Ammon's horn (tissue), 1 donor: ENCODE measurements at regions not wholly inside any gene's neighbourhood (a gene's known extent, or its start where the extent isn't known, plus 50 kb on each side); places are given as distances from the start of the nearest gene placed in this dataset.
A peak's percentile ranks its signal among the peaks of the same experiment; 100 is the strongest.
"Not testable (repeated sequence)": the region's sequence is repeated elsewhere in the genome, so short reads cannot be mapped to it uniquely, and the experiment has no call there.

Experiments
- DNase-seq: peaks from one replicate; pipeline ENCODE4 v3.0.0-alpha.2; 2016; ENCODE audit warnings: low spot score

DNA sequence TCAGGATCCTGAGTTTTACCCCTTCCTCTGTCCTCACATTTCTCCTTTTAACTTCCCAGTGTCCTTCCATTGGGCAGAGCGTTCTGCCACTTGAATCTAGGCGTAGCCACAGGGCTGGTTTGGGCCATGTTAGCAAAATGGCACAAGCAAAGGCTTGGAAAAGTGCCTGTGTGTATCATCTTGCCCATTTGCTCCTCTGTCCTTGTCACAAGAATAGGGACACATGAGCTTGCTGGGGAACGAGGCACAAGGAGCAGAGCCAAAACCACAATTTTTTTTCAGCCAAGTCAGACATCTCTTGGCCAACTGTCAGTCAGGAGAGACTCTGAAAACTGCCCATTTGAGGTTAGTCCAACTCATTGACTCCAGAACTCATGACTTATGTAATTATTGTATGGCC is 285.2 kb downstream of the ZNF248 start:
- DNase-seq, result no peak

DNA sequence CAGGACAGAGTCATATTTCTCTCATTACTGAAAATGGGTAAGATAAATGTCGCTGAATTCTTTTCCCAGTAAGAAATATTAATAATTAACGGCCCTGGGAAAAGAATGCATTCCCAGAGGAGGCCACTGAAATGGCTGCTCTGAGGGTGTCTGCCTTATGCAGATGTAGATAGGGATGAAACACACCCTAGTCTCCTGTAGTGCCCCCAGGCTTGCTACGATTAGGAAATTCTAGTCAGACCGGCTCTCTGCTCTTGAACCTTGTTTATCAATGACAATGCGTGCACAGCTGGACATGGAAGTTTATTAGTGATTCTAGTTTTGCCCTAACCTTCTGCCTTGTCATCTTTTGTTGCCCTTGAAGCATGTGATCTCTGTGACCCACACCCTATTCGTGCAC is 291.1 kb downstream of the ZNF248 start:
- DNase-seq, result no peak

GRCh38 chr10:37563715-37564108 is 293.7 kb downstream of the ZNF248 start:
- DNase-seq, result no peak

GRCh38 chr10:37563107-37563714 is 294.2 kb downstream of the ZNF248 start:
- no peak for DNase-seq

DNA sequence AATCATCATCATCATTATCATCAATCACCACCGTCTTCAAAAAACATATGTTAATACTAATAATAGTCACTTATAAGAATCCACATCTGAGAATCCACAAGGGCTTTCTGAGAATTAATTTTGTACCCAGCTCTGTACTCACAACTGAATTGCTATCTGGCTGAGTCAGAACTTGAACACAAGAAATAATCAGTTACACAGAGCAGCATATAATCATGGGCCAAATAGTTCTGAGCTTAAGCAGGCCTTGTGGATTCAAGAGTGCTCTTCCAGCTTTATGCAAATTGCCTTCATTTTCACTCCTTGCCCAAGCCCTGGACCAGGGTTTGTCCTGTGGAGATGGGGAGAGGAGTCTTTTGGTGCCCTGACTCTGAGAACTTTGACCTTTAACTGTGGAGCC is 304.5 kb downstream of the ZNF248 start:
- no peak for DNase-seq

- no peak for DNase-seq
These were observed 308.4 kb downstream of the ZNF248 start for GRCh38 chr10:37549054-37549453.

- no peak for DNase-seq
These were observed 321.8 kb downstream of the ZNF248 start for GRCh38 chr10:37535459-37536246.

- DNase-seq, result no peak
These were observed 323.2 kb downstream of the ZNF248 start for GRCh38 chr10:37534166-37534565.

- DNase-seq, result not testable (repeated sequence)
These were observed 332.0 kb downstream of the ZNF248 start for GRCh38 chr10:37525410-37525809.

DNA sequence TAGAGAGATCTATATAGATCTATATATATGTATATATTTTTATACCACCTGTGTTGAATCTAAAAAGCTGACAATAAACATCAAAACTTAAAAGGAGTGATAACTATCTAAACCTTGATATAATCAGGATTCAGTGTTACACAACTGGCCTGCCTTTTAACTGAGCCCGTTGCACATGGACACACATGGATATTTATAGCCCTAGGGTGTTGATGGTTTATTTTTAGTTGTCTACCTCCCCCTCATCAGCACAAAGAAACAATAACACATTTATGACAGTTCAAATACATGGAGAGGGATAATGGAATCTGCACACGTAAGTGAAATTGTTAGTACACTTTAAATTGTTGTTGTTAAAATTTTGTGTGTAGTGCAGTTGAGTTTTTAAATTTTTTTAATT is 336.9 kb downstream of the ZNF248 start:
- DNase-seq, result no peak

DNA sequence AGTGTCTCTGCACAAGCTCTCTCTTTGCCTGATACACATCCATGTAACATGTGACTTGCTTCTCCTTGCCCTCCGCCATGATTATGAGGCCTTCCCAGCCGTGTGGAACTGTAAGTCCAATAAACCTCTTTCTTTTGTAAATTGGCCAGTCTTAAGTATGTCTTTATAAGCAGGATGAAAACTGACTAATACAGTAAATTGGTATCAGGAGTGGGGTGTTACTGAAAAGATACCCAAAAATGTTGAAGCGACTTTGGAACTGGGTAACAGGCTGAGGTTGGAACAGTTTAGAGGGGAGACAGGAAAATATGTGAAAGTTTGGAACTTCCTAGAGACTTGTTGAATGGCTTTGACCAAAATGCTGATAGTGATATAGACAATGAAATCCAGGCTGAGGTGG is 346.9 kb downstream of the ZNF248 start:
- not testable (repeated sequence) for DNase-seq

GRCh38 chr10:37496061-37496460 is 361.3 kb downstream of the ZNF248 start:
- no peak for DNase-seq

GRCh38 chr10:37495415-37495814 is 362.0 kb downstream of the ZNF248 start:
- no peak for DNase-seq

DNA sequence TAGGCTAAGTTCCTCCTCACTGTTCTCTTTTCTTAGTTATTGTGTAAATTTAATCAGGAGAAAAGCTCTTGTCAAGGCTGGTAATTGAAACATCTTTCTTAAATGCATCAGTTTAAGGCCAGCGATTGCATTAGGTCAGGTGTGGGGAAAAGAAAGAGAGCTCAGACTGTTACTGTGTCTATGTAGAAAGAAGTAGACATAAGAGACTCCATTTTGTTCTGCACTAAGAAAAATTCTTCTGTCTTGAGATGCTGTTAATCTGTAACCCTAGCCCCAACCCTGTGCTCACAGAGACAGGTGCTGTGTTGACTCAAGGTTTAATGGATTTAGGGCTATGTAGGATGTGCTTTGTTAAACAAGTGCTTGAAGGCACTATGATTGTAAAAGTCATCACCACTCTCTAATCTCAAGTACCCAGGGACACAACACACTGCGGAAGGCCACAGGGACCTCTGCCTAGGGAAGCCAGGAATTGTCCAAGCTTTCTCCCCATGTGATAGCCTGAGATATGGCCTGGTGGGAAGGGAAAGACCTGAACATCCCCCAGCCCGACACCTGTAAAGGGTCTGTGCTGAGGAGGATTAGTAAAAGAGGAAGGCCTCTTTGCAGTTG is 364.1 kb downstream of the ZNF248 start:
- not testable (repeated sequence) for DNase-seq

- DNase-seq, result no peak
These were observed 364.9 kb downstream of the ANKRD30A start for GRCh38 chr10:37490266-37490665.

DNA sequence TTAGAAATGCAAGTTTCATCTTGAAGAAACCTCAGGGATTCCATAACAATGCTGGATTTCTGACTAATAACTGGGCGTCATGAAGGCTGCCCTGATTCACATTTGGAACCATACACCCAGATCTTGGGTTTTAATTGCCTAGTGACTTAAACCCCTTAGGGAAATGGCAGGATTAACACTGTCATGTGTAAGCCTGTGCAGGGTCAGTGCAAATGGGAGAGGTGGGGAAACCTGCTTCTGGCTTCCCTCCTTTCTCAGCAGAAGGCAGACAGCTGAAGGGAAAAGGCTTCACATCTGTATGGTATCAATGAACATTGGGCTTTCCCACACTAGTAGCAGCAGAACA is 364.2 kb downstream of the ANKRD30A start:
- no peak for DNase-seq

DNA sequence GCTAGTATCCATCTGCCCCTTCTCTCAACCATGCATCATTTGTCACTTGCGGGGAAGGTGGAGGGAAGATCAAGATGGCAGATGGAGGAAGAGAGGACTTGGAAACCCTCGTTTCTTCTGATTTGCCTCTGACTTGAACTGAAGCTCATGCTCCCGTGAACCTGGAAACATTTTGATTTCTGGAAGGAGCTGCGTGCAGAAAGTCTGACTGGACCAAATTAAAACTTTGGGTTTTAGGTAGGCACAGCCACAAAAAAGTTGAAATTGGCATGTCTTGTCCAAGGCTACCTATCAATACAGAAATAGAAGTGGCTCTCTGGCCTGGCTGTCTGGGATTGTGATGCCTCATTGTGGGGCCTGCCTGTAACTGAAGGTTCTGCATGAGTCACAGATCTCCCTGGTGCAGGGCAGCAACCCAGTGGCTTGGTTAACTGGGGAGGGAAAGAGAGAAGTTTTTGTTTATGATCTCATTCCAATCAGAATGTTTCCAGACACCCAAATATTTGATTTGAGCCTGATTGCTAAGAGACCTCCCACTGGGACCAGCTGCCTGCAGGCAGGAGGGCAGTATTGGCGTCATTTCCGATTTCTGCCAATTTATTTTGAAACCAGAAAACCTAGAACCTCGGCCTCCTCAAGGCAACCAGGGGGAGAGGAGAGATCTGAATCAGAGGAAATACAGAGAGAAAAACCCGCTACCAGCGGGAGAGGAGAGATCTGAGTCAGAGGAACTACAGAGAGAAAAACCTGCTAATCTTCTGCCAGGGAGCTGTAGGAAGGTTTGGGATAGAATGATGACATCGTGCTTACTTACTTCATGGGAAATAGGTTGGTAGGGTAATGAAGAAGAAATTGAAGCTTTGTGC is 363.6 kb downstream of the ANKRD30A start:
- DNase-seq, result peak; percentile 7

- not testable (repeated sequence) for DNase-seq
These were observed 355.2 kb downstream of the ANKRD30A start for GRCh38 chr10:37480596-37480995.

- DNase-seq, result no peak
These were observed 354.1 kb downstream of the ANKRD30A start for GRCh38 chr10:37479469-37479868.

- DNase-seq, result no peak
These were observed 353.0 kb downstream of the ANKRD30A start for GRCh38 chr10:37478381-37478780.

DNA sequence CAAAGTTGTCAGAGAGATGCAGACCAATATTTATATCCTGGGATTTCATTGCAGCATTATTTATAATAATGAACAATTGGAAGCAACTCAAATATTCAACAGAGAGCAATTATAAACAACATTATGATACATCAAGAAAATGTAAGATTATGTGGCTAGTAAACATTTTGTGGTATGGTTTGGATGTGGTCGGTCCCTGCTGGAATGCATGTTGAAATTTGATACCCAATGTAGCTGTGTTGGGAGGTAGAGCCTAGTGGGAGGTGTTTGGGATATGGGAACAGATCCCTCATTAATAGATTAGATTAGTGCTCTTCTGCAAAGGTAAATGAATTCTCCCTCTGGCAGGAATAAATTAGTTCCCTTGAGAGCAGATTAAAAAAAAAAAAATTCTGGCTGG is 350.9 kb downstream of the ANKRD30A start:
- no peak for DNase-seq

GRCh38 chr10:37474645-37475044 is 349.2 kb downstream of the ANKRD30A start:
- no peak for DNase-seq
